H1 (cell line): ENCODE measurements at regions not wholly inside any gene's neighbourhood (a gene's known extent, or its start where the extent isn't known, plus 50 kb on each side); places are given as distances from the start of the nearest gene placed in this dataset.

Experiments used
- CREB1 ChIP-seq: IDR thresholded peaks from 2 replicates; pipeline ENCODE4 v1.6.1; 2012; ENCODE audit warnings: inconsistent platforms
- CTCF ChIP-seq, 3 experiments: IDR thresholded peaks; 1 replicate in 2 of 3; 2 replicates in 1 of 3; pipeline versions ENCODE4 v1.5.1 to v1.6.1; 2011; ENCODE audit warnings: low read length in 3 of 3, mild to moderate bottlenecking in 3 of 3, inconsistent platforms in 2 of 3, low read depth in 1 of 3, moderate library complexity in 1 of 3; ENCODE audit not compliant: insufficient read depth in 1 of 3; ENCODE audit errors: control extremely low read depth in 1 of 3
- EZH2 ChIP-seq: fragments of 200-600 bp; sonication (generic); IDR thresholded peaks from 2 replicates; pipeline ENCODE4 v1.7.1; 2012; ENCODE audit warnings: low read depth, mild to moderate bottlenecking, moderate library complexity, low read length, inconsistent platforms; ENCODE audit not compliant: severe bottlenecking
- NRF1 ChIP-seq: IDR thresholded peaks from 2 replicates; pipeline ENCODE4 v1.6.1; 2011; ENCODE audit warnings: mild to moderate bottlenecking, low read depth, low read length, improper control_type of control experiment
- POLR2A ChIP-seq, 2 experiments: IDR thresholded peaks; 1 replicate in 1 of 2; 2 replicates in 1 of 2; pipeline ENCODE4 v1.6.1; 2011; ENCODE audit warnings: low read depth in 2 of 2, low read length in 2 of 2, mild to moderate bottlenecking in 2 of 2; ENCODE audit errors: control extremely low read depth in 1 of 2
- POLR2AphosphoS5 ChIP-seq: IDR thresholded peaks from 2 replicates; pipeline ENCODE4 v1.6.1; 2011; ENCODE audit warnings: low read depth, low read length
- RNF2 ChIP-seq: fragments of 200-900, 300-1000 bp; sonication (generic); IDR thresholded peaks from 2 replicates; pipeline ENCODE4 v1.7.1; 2016; ENCODE audit warnings: borderline replicate concordance, low read depth, mild to moderate bottlenecking, antibody characterized with exemption, low read length; ENCODE audit not compliant: poor library complexity, severe bottlenecking; ENCODE audit errors: missing control alignments
- SIN3A ChIP-seq, 2 experiments: IDR thresholded peaks in 1 of 2; conservative IDR thresholded peaks in 1 of 2; 2 replicates each; pipeline ENCODE4 v1.6.1; 2011 to 2012; ENCODE audit warnings: low read length in 2 of 2, improper control_type of control experiment in 1 of 2, low read depth in 1 of 2, mild to moderate bottlenecking in 1 of 2
- SIX5 ChIP-seq: IDR thresholded peaks from 2 replicates; pipeline ENCODE4 v1.6.1; 2011; ENCODE audit warnings: mild to moderate bottlenecking, low read depth, low read length

GRCh38 chr12:97672870-97673269, 210.3 kb downstream of the RMST start:
- no peak for TF ChIP-seq POLR2AphosphoS5
- TF ChIP-seq CTCF (IDR thresholded peaks at IDR 0.05; ENCODE audit: control extremely low read depth in 1 of 3, insufficient read depth in 1 of 3, low read depth in 1 of 3, low read length in 3 of 3), result no peak
- TF ChIP-seq POLR2A (IDR thresholded peaks at IDR 0.05; ENCODE audit: control extremely low read depth in 1 of 2, low read depth in 2 of 2, low read length in 2 of 2), result no peak
- TF ChIP-seq RNF2, result no peak
- TF ChIP-seq NRF1, result no peak
- no peak for TF ChIP-seq SIX5
- no peak for TF ChIP-seq CREB1
- TF ChIP-seq SIN3A (conservative IDR thresholded peaks at IDR 0.05 in 1 of 2, IDR thresholded peaks at IDR 0.05 in 1 of 2; ENCODE audit: low read depth in 1 of 2, low read length in 2 of 2), result no peak
- no peak for TF ChIP-seq EZH2
